GM19452 (cell line): ENCODE measurements at regions not wholly inside any gene's neighbourhood (a gene's known extent, or its start where the extent isn't known, plus 50 kb on each side); places are given as distances from the start of the nearest gene placed in this dataset.

Experiments used
- ATAC-seq: cut with Tn5 transposase; IDR thresholded peaks from one replicate; pipeline ENCODE4 v1.9.1; 2021; ENCODE audit not compliant: unreplicated experiment

DNA sequence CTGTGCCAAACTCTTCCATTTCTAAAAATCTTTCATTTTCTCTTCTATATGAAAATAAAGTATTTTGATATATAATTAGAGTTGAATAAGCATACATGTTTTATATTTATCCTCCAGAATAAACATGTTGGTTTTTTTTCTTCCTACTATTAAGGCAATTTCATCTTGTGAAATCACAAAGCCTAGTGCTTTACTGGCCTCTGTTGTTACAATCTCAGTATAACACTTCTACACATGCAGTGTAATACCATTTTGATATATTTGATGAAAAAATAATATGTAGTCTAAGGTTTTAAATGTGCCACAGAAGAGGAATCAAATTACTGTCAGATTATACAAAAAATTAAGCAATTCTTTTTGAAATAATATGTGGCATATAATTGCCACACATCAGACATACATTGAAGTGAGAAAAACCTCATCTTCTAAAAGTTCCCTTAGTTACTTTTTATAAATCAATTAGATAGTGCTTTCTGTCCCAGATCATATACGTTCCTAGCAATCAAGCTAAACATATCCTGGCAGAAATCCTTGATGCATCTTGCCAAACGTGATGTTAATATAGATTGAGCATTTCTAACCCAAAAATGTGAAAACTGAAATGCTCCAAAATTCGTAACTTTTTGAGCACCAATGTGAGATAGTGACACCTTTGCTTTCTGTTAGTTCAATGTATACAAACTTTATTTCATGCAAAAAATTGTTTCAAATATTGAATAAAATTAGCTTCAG is 225.1 kb upstream of the MANEA start:
- no peak for ATAC-seq

DNA sequence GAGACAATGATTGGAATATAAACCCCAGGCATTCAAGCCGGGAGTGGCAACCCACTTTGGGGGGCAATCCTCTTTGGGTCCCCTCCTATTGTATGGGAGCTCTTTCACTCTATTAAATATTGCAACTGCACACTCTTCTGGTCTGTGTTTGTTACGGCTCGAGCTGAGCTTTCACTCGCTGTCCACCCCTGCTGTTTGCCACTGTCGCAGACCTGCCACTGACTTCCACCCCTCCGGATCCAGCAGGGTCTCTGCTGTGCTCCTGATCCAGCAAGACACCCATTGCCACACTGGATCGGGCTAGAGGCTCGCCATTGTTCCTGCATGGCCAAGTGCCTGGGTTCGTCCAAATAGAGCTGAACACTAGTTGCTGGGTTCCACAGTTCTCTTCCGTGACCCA is 222.8 kb upstream of the MANEA start:
- ATAC-seq, result no peak

DNA sequence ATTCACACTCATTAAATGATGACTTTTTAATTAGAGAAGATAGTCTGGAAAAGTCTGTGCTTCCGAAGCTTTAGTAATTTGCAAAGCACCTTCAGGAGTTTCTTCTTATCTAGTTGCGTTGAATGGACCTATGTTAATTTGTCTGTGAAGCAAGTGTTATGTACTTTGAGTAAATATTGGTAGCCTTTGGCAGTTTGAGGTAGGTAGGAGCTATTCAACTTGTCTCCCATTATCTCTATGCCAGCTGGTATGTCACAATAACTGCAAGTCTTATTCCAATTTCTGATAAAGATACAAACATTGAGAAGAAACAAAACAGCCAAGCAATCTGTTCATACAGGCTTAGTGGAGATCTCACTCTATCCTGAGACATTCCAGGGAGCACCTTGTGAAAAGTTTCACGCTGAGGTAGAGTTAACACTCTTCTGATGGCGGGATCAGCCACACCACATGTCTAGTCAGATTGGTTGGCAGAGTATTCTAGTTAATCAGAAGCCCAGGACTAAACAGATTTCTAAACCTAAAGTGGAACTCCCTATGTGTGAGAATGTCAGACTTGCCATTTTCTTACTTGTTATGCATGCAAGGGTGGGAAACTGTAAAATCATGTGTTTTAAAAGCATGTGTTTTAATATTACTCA is 219.8 kb upstream of the MANEA start:
- ATAC-seq, result no peak

DNA sequence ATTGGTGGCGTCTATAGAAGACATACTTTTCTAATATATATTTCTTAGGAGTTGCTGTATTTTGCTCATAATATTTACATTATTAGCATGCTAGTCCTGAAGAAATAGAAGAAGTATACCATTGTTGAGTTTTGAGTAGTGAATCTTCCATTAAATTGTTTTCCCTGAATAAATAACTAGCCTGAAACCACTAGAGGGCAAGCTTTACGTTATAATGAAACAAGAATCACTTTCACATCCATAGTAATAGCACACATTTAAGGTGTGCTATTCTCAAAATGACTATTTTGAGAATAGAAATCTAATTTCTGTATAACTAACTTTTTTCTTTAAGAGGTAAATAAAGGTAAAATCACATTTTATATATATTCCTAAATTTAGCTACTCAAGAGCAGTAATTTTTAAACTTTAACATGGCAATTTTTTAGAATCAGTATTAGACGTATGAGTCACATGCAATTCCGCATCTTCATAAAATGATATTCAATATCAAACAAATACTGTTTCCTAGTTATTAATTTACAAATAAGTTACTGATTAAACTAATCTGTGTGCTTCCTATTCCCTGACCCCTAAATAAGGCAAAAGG is 213.2 kb upstream of the MANEA start:
- peak; percentile 89 for ATAC-seq

DNA sequence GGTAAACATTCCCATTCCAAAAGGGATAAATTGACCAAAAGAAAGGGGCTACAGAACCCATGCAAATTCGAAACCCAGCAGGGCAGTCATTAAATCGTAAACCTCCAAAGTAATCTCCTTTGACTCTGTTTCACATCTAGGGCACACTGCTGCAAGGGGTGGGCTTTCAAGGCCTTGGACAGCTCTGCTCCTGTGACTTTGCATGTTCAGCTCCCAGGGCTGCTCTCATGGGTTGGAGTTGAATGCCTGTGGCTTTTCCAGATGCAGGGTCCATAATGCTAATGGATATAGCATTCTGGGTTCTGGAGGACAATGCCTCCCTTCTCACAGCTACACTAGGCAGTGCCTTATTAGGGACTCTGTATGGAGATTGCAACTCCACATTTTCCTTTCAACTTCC is 211.9 kb upstream of the MANEA start:
- no peak for ATAC-seq

DNA sequence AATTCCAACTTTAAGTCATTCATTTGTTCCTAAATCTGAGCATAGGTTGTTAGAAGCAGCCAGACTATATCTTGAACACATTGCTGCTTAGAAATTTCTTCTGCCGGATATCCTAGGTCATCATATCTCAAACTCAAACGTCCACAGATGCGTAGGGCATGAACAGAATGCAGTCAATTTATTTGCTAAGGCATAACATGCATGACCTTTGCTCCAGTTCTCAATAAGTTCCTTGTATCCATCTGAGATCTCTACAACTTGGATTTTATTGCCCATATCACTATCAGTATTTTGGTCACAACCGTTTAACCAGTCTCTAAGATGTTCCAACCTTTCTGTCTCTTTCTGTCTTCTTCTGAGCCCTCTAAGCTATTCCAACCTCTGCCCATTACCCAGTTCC is 210.9 kb upstream of the MANEA start:
- no peak for ATAC-seq

DNA sequence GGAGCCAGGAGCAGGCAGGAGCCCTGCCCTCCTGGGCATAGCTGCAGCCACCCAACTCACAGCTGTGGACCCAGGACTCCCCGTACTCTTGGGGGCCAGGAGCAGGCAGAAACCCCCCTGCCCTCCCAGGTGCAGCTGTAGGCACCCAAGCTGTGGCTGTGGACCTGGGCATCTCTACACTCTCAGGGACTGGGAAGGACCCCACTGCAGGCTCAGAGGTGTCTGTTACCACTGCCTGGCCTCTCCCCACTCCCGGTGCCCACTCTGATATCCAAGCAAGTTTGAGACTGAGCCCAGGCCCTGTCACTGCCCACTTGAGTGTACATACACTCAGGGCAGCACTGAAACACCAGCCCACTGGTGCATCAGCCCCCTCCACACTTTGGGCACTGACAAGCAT is 193.5 kb upstream of the MANEA start:
- no peak for ATAC-seq

DNA sequence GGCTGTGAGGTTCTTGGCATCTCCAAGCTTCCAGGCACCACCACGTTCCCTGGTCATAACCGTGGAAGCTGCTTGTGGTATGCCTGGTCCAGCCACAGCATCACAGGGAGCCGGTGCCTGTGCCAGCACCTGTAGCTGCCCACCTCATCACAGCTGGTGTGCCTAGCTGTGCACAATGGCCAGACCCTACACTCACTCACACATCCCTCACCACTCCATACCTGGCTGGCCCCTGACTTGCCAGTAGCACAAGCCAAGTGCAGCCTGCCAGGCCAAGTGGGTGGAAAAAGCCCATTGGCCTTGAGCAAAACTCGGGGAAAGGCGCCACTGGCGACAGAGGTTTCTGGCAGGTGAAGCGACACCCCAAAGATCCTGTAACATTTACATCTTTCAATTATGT is 192.3 kb upstream of the MANEA start:
- ATAC-seq, result no peak

DNA sequence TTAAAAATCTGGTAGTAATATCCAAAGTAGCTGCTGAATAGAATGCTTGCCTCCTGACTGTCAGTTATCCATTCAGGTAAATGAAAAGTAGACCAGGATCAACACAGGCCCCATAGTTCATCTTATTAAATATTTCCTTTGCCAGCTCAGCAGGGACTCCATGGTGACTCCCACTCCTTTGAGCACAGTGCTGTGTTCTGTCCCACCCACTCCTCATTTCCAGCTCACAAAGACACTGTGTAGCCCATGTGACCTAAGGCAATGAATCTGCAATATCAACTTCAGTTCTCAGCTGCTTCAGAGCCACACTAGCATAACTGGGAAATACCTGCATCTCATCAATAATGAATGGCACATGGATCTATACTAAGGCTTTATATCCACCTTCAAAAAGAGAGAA is 189.5 kb upstream of the MANEA start:
- no peak for ATAC-seq

DNA sequence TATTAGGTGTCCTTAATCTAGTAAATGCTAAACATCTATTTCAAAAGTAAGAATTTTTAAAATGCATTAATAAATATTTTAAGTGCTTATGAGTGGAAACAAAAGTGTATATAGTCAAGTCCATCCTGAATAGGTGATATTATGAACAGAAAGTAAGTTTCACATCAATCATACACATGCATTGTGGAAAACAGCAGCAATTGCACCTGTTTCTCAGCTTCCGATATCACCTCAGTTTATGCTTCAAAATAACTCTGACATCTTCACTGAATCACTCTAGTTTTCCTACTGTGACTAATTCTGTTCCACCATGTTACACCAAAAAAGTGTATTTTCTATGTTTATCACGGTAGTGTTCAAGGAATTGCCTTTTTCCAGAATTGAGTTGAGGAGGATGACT is 172.6 kb upstream of the MANEA start:
- ATAC-seq, result no peak

DNA sequence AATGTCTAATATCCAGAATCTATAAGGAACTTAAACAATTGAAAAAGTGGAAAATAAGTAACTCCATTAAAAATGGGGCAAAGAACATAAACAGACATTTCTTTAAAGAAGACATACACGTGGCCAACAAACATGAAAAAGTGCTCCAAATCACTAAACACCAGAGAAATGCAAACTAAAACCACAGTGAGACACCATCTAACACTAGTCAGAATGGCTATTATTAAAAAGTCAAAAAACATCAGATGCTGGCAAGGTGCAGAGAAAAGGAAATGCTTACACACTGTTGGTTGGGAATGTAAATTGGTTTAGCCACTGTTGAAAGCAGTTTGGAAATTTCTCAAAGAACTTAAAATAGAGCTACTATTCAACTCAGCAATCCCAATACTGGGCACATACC is 169.2 kb upstream of the MANEA start:
- no peak for ATAC-seq

DNA sequence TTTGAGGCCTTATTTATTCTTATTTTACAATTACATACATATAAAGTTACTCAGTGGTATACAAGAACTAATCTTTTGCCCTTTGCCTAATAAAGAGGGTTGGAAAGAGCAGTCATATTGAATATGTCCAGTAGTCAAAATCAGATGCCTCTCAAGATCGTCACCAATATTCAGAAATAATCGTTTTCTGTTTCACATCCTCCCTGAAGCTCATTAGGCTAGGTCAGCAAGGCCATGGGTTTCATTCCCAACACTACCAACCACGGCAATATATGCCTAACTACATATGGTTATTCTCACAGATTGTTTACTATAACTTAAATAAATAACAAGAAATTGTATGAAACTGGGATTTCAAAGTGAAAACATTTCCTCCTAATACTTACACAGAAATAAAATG is 167.2 kb upstream of the MANEA start:
- no peak for ATAC-seq

DNA sequence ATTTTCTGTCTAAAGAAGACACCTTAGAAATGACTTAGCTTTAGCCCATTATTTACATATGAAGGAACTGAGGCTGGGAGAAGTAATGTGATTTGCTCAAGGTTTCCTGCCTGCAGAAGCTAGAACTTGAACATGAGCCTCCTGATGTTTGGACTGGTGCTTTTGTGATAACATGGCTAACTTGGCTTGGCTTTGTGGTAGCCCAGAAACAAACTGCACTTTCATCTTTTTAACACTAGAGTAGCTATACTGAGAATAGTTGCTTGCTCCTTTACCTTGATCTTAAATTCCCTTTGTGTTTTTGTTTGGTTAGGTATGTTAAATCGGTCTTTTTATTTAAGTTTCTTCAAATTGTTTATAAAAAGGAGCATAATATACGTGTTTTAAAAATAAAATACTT is 163.5 kb upstream of the MANEA start:
- ATAC-seq, result no peak

DNA sequence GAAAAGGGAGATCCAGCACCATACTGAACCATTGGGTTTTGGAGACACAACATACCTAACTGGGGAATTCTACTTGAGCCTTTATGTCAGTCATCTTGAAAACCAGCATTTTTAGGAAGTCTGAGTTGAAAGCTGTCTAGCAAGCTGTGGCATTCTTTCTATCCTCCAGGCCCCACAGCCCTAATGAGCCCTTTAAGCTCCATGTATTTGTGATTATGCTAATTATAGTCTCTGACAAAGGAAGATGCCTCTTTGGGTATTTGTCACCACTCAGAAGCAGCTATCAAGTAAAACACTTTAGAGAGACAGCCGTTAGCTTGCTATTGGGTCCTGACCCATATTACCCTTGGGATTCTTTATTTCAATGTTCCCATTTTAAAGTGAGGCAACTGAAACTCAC is 159.5 kb upstream of the MANEA start:
- no peak for ATAC-seq

DNA sequence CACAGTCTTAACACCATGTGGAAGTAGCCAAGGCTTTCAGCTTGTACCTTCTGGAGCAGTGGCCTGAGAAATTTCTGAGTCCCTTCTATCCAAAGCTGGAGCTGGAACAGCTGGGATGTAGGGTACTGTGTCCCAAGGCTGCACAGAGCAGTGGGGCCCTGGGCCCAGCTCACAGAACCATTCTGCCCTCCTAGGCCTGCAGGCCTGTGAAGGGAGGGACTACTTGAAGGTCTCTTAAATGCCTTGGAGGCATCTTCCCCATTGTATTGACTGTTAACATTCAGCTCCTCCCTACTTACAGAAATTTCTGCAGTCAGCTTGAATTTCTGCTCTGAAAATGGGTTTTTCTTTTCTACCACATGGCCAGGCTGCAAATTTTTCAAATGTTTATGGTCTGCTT is 156.5 kb upstream of the MANEA start:
- ATAC-seq, result no peak

DNA sequence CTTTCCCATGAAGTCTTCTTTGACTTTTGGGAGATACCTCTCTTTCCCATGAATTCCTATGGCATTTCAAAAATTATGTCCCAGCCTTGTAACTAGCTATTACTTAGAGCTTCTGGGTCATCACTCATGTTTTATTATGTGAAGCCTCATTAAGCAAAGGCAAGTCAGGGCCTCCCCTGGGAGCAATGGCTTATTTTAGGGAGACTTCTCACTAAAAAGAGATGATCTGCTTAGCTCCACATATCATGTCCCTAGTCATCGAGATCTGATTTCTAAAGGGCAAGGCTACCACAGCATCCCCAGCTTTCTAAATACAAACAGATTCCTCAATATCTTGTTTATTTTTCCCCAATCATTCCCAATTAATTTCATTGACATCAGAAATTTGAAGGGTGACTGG is 154.0 kb upstream of the MANEA start:
- no peak for ATAC-seq

DNA sequence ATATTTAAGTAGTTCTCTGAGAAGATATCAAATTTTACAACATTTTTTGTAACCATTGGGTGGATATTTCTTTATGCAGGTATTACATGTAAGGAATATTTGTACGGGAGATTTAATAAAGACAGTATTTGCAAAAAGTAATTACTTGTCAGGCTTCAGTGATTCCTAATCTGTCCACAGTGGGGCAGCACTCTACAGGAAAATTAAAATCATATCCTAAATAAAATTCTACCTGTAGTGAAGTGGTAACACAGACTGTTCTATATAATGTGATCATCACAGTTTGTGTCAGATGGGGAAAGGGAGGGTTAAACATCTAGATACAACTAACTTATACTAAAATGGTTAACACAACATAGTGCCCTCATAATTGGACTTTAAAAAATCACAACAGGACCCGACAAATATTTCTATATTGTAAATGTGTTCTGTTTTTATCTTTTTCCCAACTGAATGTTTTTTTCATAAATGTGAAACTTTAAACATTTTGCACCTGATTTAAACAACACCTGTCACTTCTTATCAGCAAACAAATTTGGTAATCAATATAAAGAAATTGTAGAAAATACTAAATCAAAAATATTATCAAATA is 145.6 kb upstream of the MANEA start:
- ATAC-seq, result no peak

DNA sequence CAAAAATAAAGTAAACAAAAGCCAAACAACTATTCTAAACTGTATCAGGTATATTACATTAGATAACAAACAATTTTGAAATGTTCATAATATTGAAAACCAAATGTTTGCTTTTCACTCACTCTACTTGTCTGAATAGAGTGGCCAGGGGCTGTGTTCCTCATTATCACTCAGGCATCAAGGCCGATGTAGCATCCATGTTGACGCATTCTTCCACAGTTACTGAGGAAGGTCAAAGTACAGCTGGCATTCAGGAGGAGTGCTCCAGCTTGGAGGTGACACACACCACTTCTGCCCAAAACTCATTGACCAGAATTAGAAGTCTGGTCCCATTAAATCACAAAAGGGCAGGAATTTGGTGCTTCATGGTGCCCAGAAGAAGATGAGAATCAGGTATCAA is 137.6 kb upstream of the MANEA start:
- no peak for ATAC-seq

DNA sequence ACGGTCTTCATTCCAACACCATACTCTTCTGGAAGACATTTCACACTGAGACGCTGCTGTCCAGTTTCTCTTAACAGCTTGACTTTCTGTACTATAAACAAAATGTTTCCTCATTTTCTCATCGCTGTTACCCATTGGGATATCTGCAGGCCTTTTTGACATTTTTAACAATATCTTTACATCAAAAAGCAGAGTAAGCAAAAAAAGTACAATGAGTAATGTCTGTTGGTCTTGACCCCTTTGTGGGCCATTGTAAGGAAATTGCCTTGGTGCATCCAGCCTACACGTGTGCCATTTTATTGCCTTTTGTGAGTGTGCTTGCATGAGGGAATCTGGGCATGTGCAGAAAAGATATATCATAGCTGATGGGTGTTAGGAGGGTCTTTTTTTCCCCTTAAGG is 129.1 kb upstream of the MANEA start:
- no peak for ATAC-seq

DNA sequence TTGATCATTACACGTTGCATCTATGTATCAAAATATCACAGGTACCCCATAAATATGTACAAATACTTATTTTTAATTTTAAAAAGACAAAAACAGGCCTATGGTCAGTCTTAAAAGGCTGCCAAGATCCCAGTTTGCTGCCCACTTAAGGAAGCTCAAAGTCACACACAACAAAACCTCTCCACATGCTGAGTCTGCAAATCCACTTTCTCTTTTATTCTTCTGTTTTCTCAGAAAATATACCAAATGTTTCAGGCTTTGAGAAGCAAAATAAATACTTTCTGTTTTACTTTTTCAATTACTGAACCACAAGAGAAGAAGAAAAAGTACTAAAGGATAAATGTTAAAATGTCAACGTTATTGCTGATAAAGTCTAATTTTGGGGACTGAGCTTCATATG is 107.8 kb upstream of the MANEA start:
- no peak for ATAC-seq

DNA sequence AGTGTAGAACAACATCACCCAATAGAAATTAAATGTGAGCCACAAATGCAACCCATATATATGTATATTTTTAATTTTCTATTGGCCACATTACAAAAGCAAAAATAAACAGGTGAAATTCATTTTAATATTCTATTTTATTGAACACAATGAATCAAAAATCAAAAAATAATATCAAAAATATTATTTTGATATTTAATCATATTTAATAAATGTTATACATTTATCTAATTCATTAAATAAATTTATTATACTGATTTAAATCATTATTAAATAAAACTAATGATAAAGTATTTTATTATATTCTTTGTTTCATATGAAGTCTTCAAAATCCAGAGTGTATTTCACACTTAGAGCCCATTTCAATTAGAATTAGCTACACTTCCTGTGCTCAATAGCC is 98.4 kb upstream of the MANEA start:
- no peak for ATAC-seq

DNA sequence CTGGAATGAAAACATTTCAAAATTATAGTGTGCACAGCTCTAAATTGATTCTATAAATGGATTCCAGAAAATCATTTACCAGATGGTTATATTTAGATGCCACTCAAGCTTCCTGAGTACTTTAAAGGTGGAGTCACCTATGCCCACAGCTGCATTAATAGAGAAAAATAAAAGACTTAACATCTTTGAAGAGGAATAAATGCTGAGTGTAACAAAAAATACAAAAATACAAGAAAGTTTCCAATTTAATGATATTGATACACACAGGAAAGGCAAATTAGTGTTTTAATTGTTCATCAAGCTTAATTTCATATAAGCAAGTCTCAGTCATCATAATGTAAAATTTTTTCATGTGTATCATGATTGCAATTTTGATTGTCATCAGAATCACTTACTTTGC is 89.5 kb upstream of the MANEA start:
- no peak for ATAC-seq
